ENCODE measurements at regions not wholly inside any gene's neighbourhood (a gene's known extent, or its start where the extent isn't known, plus 50 kb on each side); places are given as distances from the start of the nearest gene placed in this dataset.

DNA sequence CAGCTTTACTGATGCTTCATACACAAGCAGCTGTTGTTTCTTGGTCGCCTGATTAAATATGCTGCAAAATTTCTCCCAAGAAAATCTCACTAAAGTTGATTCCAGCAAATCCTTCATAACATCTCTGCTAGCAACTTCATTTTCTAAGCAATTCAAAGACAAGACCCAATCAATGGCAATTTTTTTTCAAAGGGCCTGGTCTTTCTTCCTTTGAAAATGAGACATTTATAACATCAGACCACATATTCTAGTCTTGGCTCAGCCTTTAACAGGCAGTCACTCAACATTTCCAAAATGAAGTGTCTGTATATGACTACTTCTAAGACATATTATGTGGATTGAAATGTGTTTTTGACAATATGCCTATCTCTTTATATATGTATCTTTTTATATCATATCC is 702.6 kb downstream of the KCNA4 start:
- H3K27ac ChIP-seq (ENCODE audit: low read depth, low read length): no peak overlapping the region
- H3K36me3 ChIP-seq (ENCODE audit: control insufficient read depth, insufficient read depth, low read length): no peaks in the 10 kb centered on the region
- no peaks in the 10 kb centered on the region for H3K9me3 ChIP-seq (ENCODE audit: control insufficient read depth, insufficient read depth, low read length)
- no peaks in the 10 kb centered on the region for H3K4me1 ChIP-seq (ENCODE audit: control insufficient read depth, insufficient read depth, low read length)
- H3K4me3 ChIP-seq (ENCODE audit: low read depth, low read length): no peak overlapping the region
- no peaks in the 10 kb centered on the region for H3K27me3 ChIP-seq (ENCODE audit: control insufficient read depth, insufficient read depth, low read length)
- no peak overlapping the region for H3K9ac ChIP-seq (ENCODE audit: low read depth, low read length)

DNA sequence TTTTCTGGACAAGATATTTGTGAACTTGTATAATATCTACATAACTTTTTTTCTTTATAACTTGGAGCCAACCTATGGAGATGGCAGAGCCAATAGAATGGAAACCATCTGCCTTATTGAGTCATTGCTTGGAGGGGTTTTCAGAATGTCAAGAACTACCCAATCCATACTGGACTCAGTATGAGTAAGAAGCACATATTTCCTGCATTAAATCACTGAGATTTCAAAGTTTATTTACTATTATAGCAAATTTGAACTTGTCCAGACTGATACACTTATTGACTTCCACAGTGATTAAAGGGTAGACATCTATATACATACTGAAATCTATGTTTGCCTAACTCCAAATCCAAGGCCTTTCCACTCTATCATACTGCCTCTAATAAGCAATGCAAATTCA is 704.0 kb downstream of the KCNA4 start:
- Histone ChIP-seq H3K27me3 (ENCODE audit: control insufficient read depth, insufficient read depth, low read length) (no peaks in the 10 kb centered on the region), H3K9ac (ENCODE audit: low read depth, low read length) (no peak overlapping the region), H3K4me1 (ENCODE audit: control insufficient read depth, insufficient read depth, low read length) (no peaks in the 10 kb centered on the region), H3K27ac (ENCODE audit: low read depth, low read length) (no peak overlapping the region), H3K9me3 (ENCODE audit: control insufficient read depth, insufficient read depth, low read length) (no peaks in the 10 kb centered on the region), H3K4me3 (ENCODE audit: low read depth, low read length) (no peak overlapping the region), H3K36me3 (ENCODE audit: control insufficient read depth, insufficient read depth, low read length) (no peaks in the 10 kb centered on the region)

DNA sequence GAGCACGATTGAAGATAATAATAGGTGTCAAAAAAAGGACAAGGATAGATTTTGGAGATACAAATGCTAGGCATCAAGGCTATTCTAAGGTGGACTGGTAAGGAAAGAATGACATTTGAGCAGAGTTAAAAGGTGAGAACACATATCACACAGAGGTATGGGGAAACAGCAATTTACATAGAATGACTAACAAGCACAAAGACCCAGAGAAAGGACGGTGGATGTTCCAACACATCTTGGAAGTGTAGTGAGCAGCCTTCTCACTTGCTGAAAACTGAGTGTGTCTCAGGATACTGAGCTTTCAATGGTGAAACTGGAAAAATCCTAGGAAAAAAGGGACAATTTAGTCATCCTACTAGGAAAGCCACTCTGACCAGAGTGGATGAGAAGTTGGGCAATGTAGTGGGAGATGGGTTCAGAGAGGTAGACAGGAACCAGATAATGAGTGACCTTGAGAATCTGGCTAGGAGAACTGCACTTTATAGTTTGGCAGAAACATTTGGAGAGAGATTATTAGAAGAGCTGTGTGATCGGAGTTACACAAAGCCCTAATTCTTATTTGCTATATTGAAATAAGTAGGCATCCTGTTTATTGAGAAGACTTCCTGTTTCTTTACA is 706.0 kb downstream of the KCNA4 start:
- Histone ChIP-seq H3K4me1 (ENCODE audit: control insufficient read depth, insufficient read depth, low read length) (no peaks in the 10 kb centered on the region), H3K4me3 (ENCODE audit: low read depth, low read length) (no peak overlapping the region), H3K36me3 (ENCODE audit: control insufficient read depth, insufficient read depth, low read length) (no peaks in the 10 kb centered on the region), H3K9me3 (ENCODE audit: control insufficient read depth, insufficient read depth, low read length) (no peaks in the 10 kb centered on the region), H3K27ac (ENCODE audit: low read depth, low read length) (no peak overlapping the region), H3K9ac (ENCODE audit: low read depth, low read length) (no peak overlapping the region), H3K27me3 (ENCODE audit: control insufficient read depth, insufficient read depth, low read length) (no peaks in the 10 kb centered on the region)

DNA sequence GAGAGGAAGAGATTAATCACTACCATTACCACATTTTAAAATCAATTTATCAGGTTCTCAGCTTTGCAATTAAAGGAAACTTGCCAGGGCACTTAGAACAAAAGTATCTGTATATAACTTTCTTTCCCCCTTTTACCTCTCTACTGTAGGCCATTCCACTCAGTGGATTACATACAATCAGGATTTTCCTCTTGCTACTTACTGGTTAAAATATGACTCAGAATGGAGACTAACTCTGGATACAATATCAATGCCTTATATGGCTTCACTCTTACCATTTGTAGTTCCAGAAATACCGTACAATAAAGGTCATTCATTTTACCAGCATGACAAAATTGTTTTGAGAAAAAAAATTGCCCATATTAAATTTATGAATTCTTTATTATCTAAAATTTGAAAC is 706.8 kb downstream of the KCNA4 start:
- Histone ChIP-seq H3K27me3 (ENCODE audit: control insufficient read depth, insufficient read depth, low read length) (no peaks in the 10 kb centered on the region), H3K4me1 (ENCODE audit: control insufficient read depth, insufficient read depth, low read length) (no peaks in the 10 kb centered on the region), H3K27ac (ENCODE audit: low read depth, low read length) (no peak overlapping the region), H3K9ac (ENCODE audit: low read depth, low read length) (no peak overlapping the region), H3K9me3 (ENCODE audit: control insufficient read depth, insufficient read depth, low read length) (no peaks in the 10 kb centered on the region), H3K4me3 (ENCODE audit: low read depth, low read length) (no peak overlapping the region), H3K36me3 (ENCODE audit: control insufficient read depth, insufficient read depth, low read length) (no peaks in the 10 kb centered on the region)

DNA sequence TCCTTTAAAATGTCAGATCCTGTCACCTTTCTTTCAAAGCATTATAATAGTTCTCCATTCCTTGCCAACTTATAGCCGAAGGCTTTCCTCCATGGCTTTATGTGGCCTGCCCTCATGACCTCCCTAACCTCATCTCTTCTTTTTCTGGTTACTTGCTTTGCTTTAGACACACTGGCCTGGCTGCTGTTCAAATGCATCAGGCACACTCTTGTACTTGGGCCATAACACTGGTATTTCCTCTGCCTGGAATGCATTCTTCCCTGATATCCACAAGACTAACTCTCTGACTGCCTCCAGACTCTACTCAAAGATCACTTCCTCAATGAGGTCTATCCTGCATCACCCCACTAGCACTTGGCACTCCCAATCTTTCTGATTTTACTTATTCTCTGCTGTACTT is 710.3 kb downstream of the KCNA4 start:
- Histone ChIP-seq H3K4me3 (ENCODE audit: low read depth, low read length) (no peak overlapping the region), H3K9me3 (ENCODE audit: control insufficient read depth, insufficient read depth, low read length) (no peaks in the 10 kb centered on the region), H3K9ac (ENCODE audit: low read depth, low read length) (no peak overlapping the region), H3K27ac (ENCODE audit: low read depth, low read length) (no peak overlapping the region), H3K36me3 (ENCODE audit: control insufficient read depth, insufficient read depth, low read length) (no peaks in the 10 kb centered on the region), H3K4me1 (ENCODE audit: control insufficient read depth, insufficient read depth, low read length) (no peaks in the 10 kb centered on the region), H3K27me3 (ENCODE audit: control insufficient read depth, insufficient read depth, low read length) (no peaks in the 10 kb centered on the region)

DNA sequence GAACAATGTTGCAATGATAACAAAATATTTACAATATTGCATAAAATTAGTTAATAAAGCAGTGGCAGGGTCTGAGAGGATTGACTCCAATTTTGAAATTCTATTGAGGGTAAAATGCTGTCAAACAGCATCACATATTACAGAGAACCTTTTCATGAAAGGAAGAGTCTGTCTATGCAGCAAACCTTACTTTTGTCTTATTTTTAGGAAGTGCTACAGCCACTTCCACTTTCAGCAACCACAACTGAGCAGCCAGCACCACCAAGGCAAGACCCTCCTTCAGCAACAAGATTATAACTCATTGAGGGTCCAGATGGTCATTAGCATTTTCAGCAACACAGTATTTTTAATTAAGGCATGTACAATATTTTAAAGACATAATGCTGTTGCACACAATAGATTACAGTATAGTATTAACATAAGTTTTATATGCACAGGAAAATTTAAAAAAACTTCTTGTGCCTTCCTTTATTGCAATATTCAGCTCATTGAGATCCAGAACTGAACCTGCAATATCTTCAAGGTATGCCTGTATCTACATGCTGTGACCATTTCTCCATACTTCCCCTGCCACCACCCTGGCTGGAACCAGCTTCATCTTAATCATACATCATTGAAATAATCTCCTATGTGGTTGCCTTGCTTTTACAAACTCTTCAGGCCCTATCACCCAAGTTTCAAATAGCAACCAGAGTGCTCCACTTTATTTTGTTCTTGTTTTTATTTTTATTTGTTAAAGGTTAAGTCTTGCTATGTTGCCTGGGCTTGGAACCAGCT is 711.2 kb downstream of the KCNA4 start:
- H3K9ac ChIP-seq (ENCODE audit: low read depth, low read length): no peak overlapping the region
- no peaks in the 10 kb centered on the region for H3K9me3 ChIP-seq (ENCODE audit: control insufficient read depth, insufficient read depth, low read length)
- no peak overlapping the region for H3K27ac ChIP-seq (ENCODE audit: low read depth, low read length)
- no peaks in the 10 kb centered on the region for H3K27me3 ChIP-seq (ENCODE audit: control insufficient read depth, insufficient read depth, low read length)
- no peaks in the 10 kb centered on the region for H3K36me3 ChIP-seq (ENCODE audit: control insufficient read depth, insufficient read depth, low read length)
- H3K4me1 ChIP-seq (ENCODE audit: control insufficient read depth, insufficient read depth, low read length): peaks cover 3% of the 10 kb centered on the region; the same call in 1 of the 2 replicates
- no peak overlapping the region for H3K4me3 ChIP-seq (ENCODE audit: low read depth, low read length)

DNA sequence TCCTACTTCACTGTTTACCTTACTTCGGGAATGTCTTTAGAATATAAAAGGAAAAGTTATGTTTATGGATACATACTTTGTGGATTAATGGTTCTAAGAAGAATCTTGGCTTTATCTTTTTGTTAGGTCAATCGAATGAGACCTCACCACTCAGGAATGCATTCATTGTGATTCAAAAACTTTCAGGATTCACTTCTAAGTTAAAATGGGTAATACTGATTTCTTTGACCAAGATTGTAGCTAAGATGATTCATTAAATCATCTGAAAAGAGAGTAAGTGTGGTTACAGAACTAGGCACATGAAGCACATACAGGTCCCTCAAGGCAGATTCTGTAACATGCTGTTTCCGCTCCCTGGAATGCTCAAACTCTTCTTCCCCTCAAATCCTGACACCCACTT is 716.4 kb downstream of the KCNA4 start:
- Histone ChIP-seq H3K4me3 (ENCODE audit: low read depth, low read length) (no peak overlapping the region), H3K27me3 (ENCODE audit: control insufficient read depth, insufficient read depth, low read length) (no peaks in the 10 kb centered on the region), H3K36me3 (ENCODE audit: control insufficient read depth, insufficient read depth, low read length) (no peaks in the 10 kb centered on the region), H3K9me3 (ENCODE audit: control insufficient read depth, insufficient read depth, low read length) (no peaks in the 10 kb centered on the region), H3K27ac (ENCODE audit: low read depth, low read length) (no peak overlapping the region), H3K4me1 (ENCODE audit: control insufficient read depth, insufficient read depth, low read length) (peaks cover 9% of the 10 kb centered on the region; the same call in 1 of the 2 replicates), H3K9ac (ENCODE audit: low read depth, low read length) (no peak overlapping the region)

DNA sequence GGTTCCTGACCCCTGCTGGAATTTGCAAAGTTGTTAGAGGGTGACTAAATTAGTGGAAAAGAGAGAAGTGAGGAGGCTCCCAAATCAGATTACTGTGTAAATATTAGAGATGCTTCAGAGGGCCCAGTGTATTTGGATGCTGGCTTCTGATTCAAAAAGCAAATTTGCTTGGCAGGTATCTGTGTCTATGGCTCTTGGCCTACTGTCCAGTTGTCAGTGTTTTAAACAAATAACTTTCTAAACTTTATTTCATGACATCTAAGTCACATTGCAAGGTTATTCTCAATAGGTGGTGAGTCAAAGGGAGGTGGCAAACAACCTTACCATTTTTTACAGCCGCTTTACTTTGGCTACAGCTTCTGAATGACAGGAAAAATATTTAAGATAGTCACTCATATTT is 720.1 kb downstream of the KCNA4 start:
- Histone ChIP-seq H3K4me3 (ENCODE audit: low read depth, low read length) (no peak overlapping the region), H3K36me3 (ENCODE audit: control insufficient read depth, insufficient read depth, low read length) (no peaks in the 10 kb centered on the region), H3K9me3 (ENCODE audit: control insufficient read depth, insufficient read depth, low read length) (no peaks in the 10 kb centered on the region), H3K27ac (ENCODE audit: low read depth, low read length) (no peak overlapping the region), H3K4me1 (ENCODE audit: control insufficient read depth, insufficient read depth, low read length) (peaks cover 9% of the 10 kb centered on the region; the same call in 1 of the 2 replicates), H3K9ac (ENCODE audit: low read depth, low read length) (no peak overlapping the region), H3K27me3 (ENCODE audit: control insufficient read depth, insufficient read depth, low read length) (no peaks in the 10 kb centered on the region)

DNA sequence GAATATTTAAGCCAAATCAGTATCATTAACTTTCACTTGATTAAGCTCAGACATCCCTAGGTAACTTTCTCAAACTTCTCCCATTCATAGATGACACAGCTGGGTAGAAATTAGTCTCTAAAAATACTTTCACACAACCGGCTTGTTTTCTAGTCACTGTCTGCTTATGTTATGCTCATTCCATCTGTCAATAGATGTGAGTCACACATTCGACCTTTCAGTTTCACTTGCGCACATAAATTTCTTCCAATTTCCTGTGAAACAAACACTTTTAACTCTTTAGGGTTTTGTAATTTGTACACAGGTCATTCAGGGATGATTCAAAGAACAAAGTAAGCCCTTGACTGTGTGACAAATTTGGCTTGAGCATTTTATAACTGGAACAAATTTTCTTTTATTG is 723.0 kb downstream of the KCNA4 start:
- H3K9ac ChIP-seq (ENCODE audit: low read depth, low read length): no peak overlapping the region
- H3K9me3 ChIP-seq (ENCODE audit: control insufficient read depth, insufficient read depth, low read length): no peaks in the 10 kb centered on the region
- no peaks in the 10 kb centered on the region for H3K4me1 ChIP-seq (ENCODE audit: control insufficient read depth, insufficient read depth, low read length)
- no peak overlapping the region for H3K27ac ChIP-seq (ENCODE audit: low read depth, low read length)
- no peaks in the 10 kb centered on the region for H3K36me3 ChIP-seq (ENCODE audit: control insufficient read depth, insufficient read depth, low read length)
- no peak overlapping the region for H3K4me3 ChIP-seq (ENCODE audit: low read depth, low read length)
- no peaks in the 10 kb centered on the region for H3K27me3 ChIP-seq (ENCODE audit: control insufficient read depth, insufficient read depth, low read length)

DNA sequence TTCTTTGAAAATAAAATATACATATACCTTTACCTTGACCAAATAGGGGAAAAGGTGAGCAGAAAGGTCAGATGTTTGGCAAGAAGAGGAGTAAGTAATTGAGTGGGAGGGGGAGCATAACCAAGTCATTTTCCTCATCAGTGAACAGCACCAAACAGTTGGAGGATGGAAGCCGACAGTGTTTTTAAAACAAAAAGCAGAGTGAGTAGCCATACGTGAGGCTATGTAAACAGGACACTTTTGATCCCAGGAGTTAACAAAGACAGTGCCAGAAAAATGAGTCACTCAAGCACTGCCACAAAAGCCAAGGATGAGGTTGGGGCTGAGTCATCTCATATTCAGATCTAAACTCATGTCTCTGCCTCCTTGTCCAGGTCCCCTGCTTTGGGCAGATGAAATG is 734.7 kb downstream of the KCNA4 start:
- Histone ChIP-seq H3K4me3 (ENCODE audit: low read depth, low read length) (no peak overlapping the region), H3K4me1 (ENCODE audit: control insufficient read depth, insufficient read depth, low read length) (no peaks in the 10 kb centered on the region), H3K9ac (ENCODE audit: low read depth, low read length) (no peak overlapping the region), H3K9me3 (ENCODE audit: control insufficient read depth, insufficient read depth, low read length) (no peaks in the 10 kb centered on the region), H3K27me3 (ENCODE audit: control insufficient read depth, insufficient read depth, low read length) (no peaks in the 10 kb centered on the region), H3K27ac (ENCODE audit: low read depth, low read length) (no peak overlapping the region), H3K36me3 (ENCODE audit: control insufficient read depth, insufficient read depth, low read length) (no peaks in the 10 kb centered on the region)

DNA sequence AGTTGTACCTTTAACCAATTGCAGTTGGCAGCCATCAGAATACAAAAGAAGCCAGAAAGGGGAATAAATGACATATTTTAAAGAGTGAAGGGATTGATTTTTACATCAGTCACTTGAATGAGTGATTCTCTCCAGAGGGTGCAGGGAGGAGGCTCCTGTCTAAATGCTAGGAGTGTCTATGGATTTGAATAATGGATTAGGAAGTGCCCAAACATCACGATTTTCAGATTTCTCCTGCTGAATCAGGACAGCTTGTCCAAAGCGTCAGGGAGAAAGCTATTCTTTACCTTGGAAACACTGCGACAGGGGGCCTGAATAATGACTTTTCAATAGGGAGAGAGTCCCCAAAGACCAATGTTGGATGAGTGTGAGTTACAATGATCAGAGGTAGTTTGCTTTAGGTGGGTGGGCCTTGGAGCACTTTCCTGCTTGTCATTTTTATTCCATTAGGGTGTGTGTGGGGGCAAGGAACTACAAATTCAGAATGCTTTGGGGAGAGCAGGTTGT is 735.5 kb downstream of the KCNA4 start:
- H3K27ac ChIP-seq (ENCODE audit: low read depth, low read length): no peak overlapping the region
- H3K4me3 ChIP-seq (ENCODE audit: low read depth, low read length): no peak overlapping the region
- H3K9ac ChIP-seq (ENCODE audit: low read depth, low read length): no peak overlapping the region
- no peaks in the 10 kb centered on the region for H3K36me3 ChIP-seq (ENCODE audit: control insufficient read depth, insufficient read depth, low read length)
- H3K9me3 ChIP-seq (ENCODE audit: control insufficient read depth, insufficient read depth, low read length): no peaks in the 10 kb centered on the region
- no peaks in the 10 kb centered on the region for H3K4me1 ChIP-seq (ENCODE audit: control insufficient read depth, insufficient read depth, low read length)
- no peaks in the 10 kb centered on the region for H3K27me3 ChIP-seq (ENCODE audit: control insufficient read depth, insufficient read depth, low read length)
